ENCODE measurements at regions not wholly inside any gene's neighbourhood (a gene's known extent, or its start where the extent isn't known, plus 50 kb on each side); places are given as distances from the start of the nearest gene placed in this dataset.

GRCh38 chr22:48096851-48097665 is 1334.6 kb downstream of the TBC1D22A start:
- in situ Hi-C loops (cut with MboI; ENCODE audit: low sequenced_read_pairs) = no loop called here
- Histone ChIP-seq H3K4ac (ENCODE audit: low read depth, low read length) (no peak overlapping the region), H3K18ac (ENCODE audit: low read depth, low read length) (no peak overlapping the region), H2BK120ac (ENCODE audit: low read depth, low read length) (no peak overlapping the region), H4K8ac (ENCODE audit: low read depth in 2 of 2, low read length in 2 of 2) (no peak overlapping the region), H3K56ac (ENCODE audit: extremely low read depth, insufficient read depth, low read length) (no peak overlapping the region), H2BK15ac (ENCODE audit: low read depth, low read length) (no peak overlapping the region), H3K9me1 (ENCODE audit: insufficient read depth, low read length) (no peaks in the 10 kb centered on the region), H3K79me1 (ENCODE audit: low read depth in 1 of 2, low read length in 2 of 2) (no peaks in the 10 kb centered on the region), H2AFZ (replicated peaks; ENCODE audit: low read length, poor library complexity) (no peak overlapping the region), H3K9me3 (ENCODE audit: control insufficient read depth, insufficient read depth, low read length) (peaks cover 47% of the 10 kb centered on the region), H3K14ac (replicated peaks; ENCODE audit: low read depth, low read length) (no peak overlapping the region), H4K91ac (ENCODE audit: insufficient read depth, low read depth, low read length) (no peak overlapping the region), H3K36me3 (ENCODE audit: control insufficient read depth, insufficient read depth, low read length) (no peaks in the 10 kb centered on the region), H3K27me3 (ENCODE audit: control insufficient read depth, insufficient read depth, low read length) (no peaks in the 10 kb centered on the region), H2BK20ac (ENCODE audit: low read depth, low read length) (no peak overlapping the region), H3K9ac (ENCODE audit: low read depth, low read length) (no peak overlapping the region), H2BK5ac (ENCODE audit: low read depth, low read length, poor library complexity, severe bottlenecking) (no peak overlapping the region), H2AK9ac (replicated peaks; ENCODE audit: low read depth, low read length, poor library complexity) (no peak overlapping the region), H4K20me1 (ENCODE audit: insufficient read depth, low read length) (no peaks in the 10 kb centered on the region), H2AK5ac (ENCODE audit: low read depth, low read length) (no peak overlapping the region), H3K4me2 (ENCODE audit: low read depth, low read length) (no peak overlapping the region), H3K27ac (ENCODE audit: insufficient read depth, low read length) (no peak overlapping the region), H3K23ac (ENCODE audit: low read depth, low read length) (no peak overlapping the region), H3K4me3 (ENCODE audit: insufficient read depth, low read depth, low read length) (no peak overlapping the region), H3K4me1 (ENCODE audit: control insufficient read depth, insufficient read depth, low read length) (no peaks in the 10 kb centered on the region), H4K5ac (ENCODE audit: low read depth, low read length) (no peak overlapping the region)
- no peak for TF ChIP-seq FOS (IDR thresholded peaks at IDR 0.05; ENCODE audit: low read depth, low read length)
- TF ChIP-seq CEBPB (IDR thresholded peaks at IDR 0.05; ENCODE audit: low read depth, low read length) = no peak
- no peak for TF ChIP-seq NFE2L2 (IDR thresholded peaks at IDR 0.05; ENCODE audit: low read depth, low read length)
- no peak for TF ChIP-seq CTCF (conservative IDR thresholded peaks at IDR 0.05; ENCODE audit: low read depth, low read length)
- no peak for TF ChIP-seq MAZ (IDR thresholded peaks at IDR 0.05; ENCODE audit: borderline replicate concordance, low read depth, low read length)
- TF ChIP-seq MAFK (IDR thresholded peaks at IDR 0.05; ENCODE audit: low read depth, low read length) = no peak
- no peak for TF ChIP-seq RCOR1 (IDR thresholded peaks at IDR 0.05; ENCODE audit: insufficient replicate concordance, low read length)
- TF ChIP-seq CHD1 (IDR thresholded peaks at IDR 0.05; ENCODE audit: low read depth, low read length) = no peak
- TF ChIP-seq RAD21 (IDR thresholded peaks at IDR 0.05; ENCODE audit: low read length) = no peak
- TF ChIP-seq POLR2A (IDR thresholded peaks at IDR 0.05; ENCODE audit: low read depth, low read length) = no peak
- TF ChIP-seq RFX5 (IDR thresholded peaks at IDR 0.05; ENCODE audit: low read depth, low read length) = no peak
- no peak for TF ChIP-seq SMC3 (IDR thresholded peaks at IDR 0.05; ENCODE audit: low read depth, low read length)
- TF ChIP-seq MXI1 (IDR thresholded peaks at IDR 0.05; ENCODE audit: borderline replicate concordance, low read depth, low read length) = no peak
- BruUV-seq (replicated peaks) = no TSS peak
- intact Hi-C loops (cut with micrococcal nuclease) = no loop called here
- dilution Hi-C loops (cut with HindIII; ENCODE audit: low sequenced_read_pairs, unreplicated experiment) = no loop called here
- DNase-seq (no peak), ATAC-seq (ENCODE audit: low read depth) (no peak)
- WGBS, 2 experiments (ENCODE audit: extremely low coverage in 2 of 2, insufficient read length in 1 of 2) = 44% methylated on average over 4 of the region's 13 CpGs; no CpG with 5 or more reads in 1 of the 2 experiments
- ChIA-PET POLR2A (ENCODE audit: unreplicated experiment) (no interaction called here), CTCF (no interaction called here)

Data from IMR-90 (cell line).